HepG2 (cell line): ENCODE measurements at regions not wholly inside any gene's neighbourhood (a gene's known extent, or its start where the extent isn't known, plus 50 kb on each side); places are given as distances from the start of the nearest gene placed in this dataset.

Source experiments
- ATF1 ChIP-seq: IDR thresholded peaks from 2 replicates; pipeline ENCODE4 v1.6.1; 2016; ENCODE audit warnings: mild to moderate bottlenecking, control low read depth
- CREM ChIP-seq, 2 experiments: sonication (generic) in 1 of 2; formaldehyde crosslinking in 1 of 2; IDR thresholded peaks; 2 replicates each; pipeline versions ENCODE4 v1.4.0 to v1.6.1; 2016 to 2020; ENCODE audit warnings: antibody characterized with exemption in 1 of 2, mild to moderate bottlenecking in 1 of 2, missing genetic modification reagents in 1 of 2
- PHF8 ChIP-seq: sonication (generic); formaldehyde crosslinking; IDR thresholded peaks from 2 replicates; pipeline ENCODE4 v1.5.0; 2020; ENCODE audit warnings: missing genetic modification reagents
- REST ChIP-seq, 2 experiments: IDR thresholded peaks; 2 replicates each; pipeline ENCODE4 v1.6.1; 2011 to 2012; ENCODE audit warnings: low read length in 2 of 2, borderline replicate concordance in 1 of 2, low read depth in 1 of 2, mild to moderate bottlenecking in 1 of 2, moderate library complexity in 1 of 2
- SMAD1 ChIP-seq: sonication (generic); formaldehyde crosslinking; IDR thresholded peaks from 2 replicates; pipeline ENCODE4 v1.4.0; 2020; ENCODE audit warnings: missing genetic modification reagents, low read depth, mild to moderate bottlenecking, borderline replicate concordance
- SRF ChIP-seq: IDR thresholded peaks from 2 replicates; pipeline ENCODE4 v1.6.1; 2011; ENCODE audit warnings: mild to moderate bottlenecking, low read depth, low read length, moderate library complexity
- ZBTB1 ChIP-seq: sonication (generic); formaldehyde crosslinking; IDR thresholded peaks from 2 replicates; pipeline ENCODE4 v1.4.0; 2020; ENCODE audit warnings: missing genetic modification reagents, borderline replicate concordance
- ZFP37 ChIP-seq: sonication (generic); formaldehyde crosslinking; IDR thresholded peaks from 2 replicates; pipeline ENCODE4 v1.4.0; 2020; ENCODE audit warnings: missing genetic modification reagents, borderline replicate concordance
- ZNF605 ChIP-seq: sonication (generic); formaldehyde crosslinking; IDR thresholded peaks from 2 replicates; pipeline ENCODE4 v1.8.0; 2022; ENCODE audit warnings: mild to moderate bottlenecking, missing genetic modification reagents
- ZNF766 ChIP-seq: sonication (generic); formaldehyde crosslinking; IDR thresholded peaks from 2 replicates; pipeline ENCODE4 v1.5.0; 2020; ENCODE audit warnings: missing genetic modification reagents, borderline replicate concordance

- TF ChIP-seq SRF = no peak
- no peak for TF ChIP-seq PHF8 (CRISPR knock-in tag)
- TF ChIP-seq ZBTB1 (CRISPR knock-in tag) = no peak
- no peak for TF ChIP-seq REST (IDR thresholded peaks at IDR 0.05; ENCODE audit: borderline replicate concordance in 1 of 2, low read depth in 1 of 2, low read length in 2 of 2)
- TF ChIP-seq ZFP37 (CRISPR knock-in tag) = no peak
- no peak for TF ChIP-seq SMAD1 (CRISPR knock-in tag)
- no peak for TF ChIP-seq ZNF766 (CRISPR knock-in tag)
- no peak for TF ChIP-seq ZNF605
- TF ChIP-seq CREM (IDR thresholded peaks at IDR 0.05) = no peak
- no peak for TF ChIP-seq CREM (CRISPR knock-in tag; IDR thresholded peaks at IDR 0.05)
- no peak for TF ChIP-seq ATF1
Measured at GRCh38 chr11:10938650-10939387, 81.0 kb upstream of the ZBED5 start.
